GM21447 (cell line): ENCODE measurements at regions not wholly inside any gene's neighbourhood (a gene's known extent, or its start where the extent isn't known, plus 50 kb on each side); places are given as distances from the start of the nearest gene placed in this dataset.
"Not testable (repeated sequence)": the region's sequence is repeated elsewhere in the genome, so short reads cannot be mapped to it uniquely, and the experiment has no call there.

Experiments
- ATAC-seq: cut with Tn5 transposase; IDR thresholded peaks from one replicate; pipeline ENCODE4 v1.9.1; 2021; ENCODE audit not compliant: unreplicated experiment

- no peak for ATAC-seq
These were observed 113.2 kb upstream of the SATB2 start for GRCh38 chr2:199570934-199571333.

- no peak for ATAC-seq
These were observed 111.6 kb upstream of the SATB2 start for GRCh38 chr2:199569336-199569735.

- no peak for ATAC-seq
These were observed 100.4 kb upstream of the SATB2 start for GRCh38 chr2:199558156-199558555.

- ATAC-seq: no peak
These were observed 99.0 kb upstream of the SATB2 start for GRCh38 chr2:199556527-199557285.

- ATAC-seq: no peak
These were observed 96.3 kb upstream of the SATB2 start for GRCh38 chr2:199554026-199554425.

- no peak for ATAC-seq
These were observed 94.4 kb upstream of the SATB2 start for GRCh38 chr2:199552141-199552540.

GRCh38 chr2:199543606-199544172 is 86.0 kb upstream of the SATB2 start:
- ATAC-seq: no peak

- no peak for ATAC-seq
These were observed 77.9 kb upstream of the SATB2 start for GRCh38 chr2:199535445-199536177.

GRCh38 chr2:199533873-199534272 is 76.1 kb upstream of the SATB2 start:
- ATAC-seq: not testable (repeated sequence)

GRCh38 chr2:199527071-199527470 is 69.3 kb upstream of the SATB2 start:
- no peak for ATAC-seq

GRCh38 chr2:199524689-199525574 is 67.2 kb upstream of the SATB2 start:
- no peak for ATAC-seq

- ATAC-seq: peak; percentile 96
These were observed 51.7 kb upstream of the SATB2 start for GRCh38 chr2:199509403-199509802.
